Activated naive CD4-positive, alpha-beta T cell treated with anti-CD3 and anti-CD28 coated beads, Interleukin-2, amount 10 ng/mL, durations not matched to agents 7 days and 5 days (primary cell): ENCODE measurements at regions not wholly inside any gene's neighbourhood (a gene's known extent, or its start where the extent isn't known, plus 50 kb on each side); places are given as distances from the start of the nearest gene placed in this dataset.

ENCODE experiments used
- CTCF ChIA-PET: fragments of 350-600 bp; sonication (Branson Sonifier 250); formaldehyde crosslinking; loops from one replicate; lab custom pipeline; 2021; ENCODE audit warnings: antibody characterized with exemption; lab: Charles Lee
- DNase-seq: peaks from one replicate; pipeline ENCODE4 v3.0.0-alpha.2; 2020
- H3K27ac Mint-ChIP-seq: one replicate; pipeline ENCODE4 v1.8.0; 2021; ENCODE audit warnings: mild to moderate bottlenecking, moderate library complexity, mixed read lengths
- H3K27me3 Mint-ChIP-seq: one replicate; pipeline ENCODE4 v1.8.0; 2021; ENCODE audit warnings: mild to moderate bottlenecking, mixed read lengths
- H3K36me3 Mint-ChIP-seq: one replicate; pipeline ENCODE4 v1.8.0; 2021; ENCODE audit warnings: mixed read lengths
- H3K4me1 Mint-ChIP-seq: one replicate; pipeline ENCODE4 v1.8.0; 2021; ENCODE audit warnings: mixed read lengths
- H3K4me3 Mint-ChIP-seq: one replicate; pipeline ENCODE4 v1.8.0; 2021; ENCODE audit warnings: mild to moderate bottlenecking, moderate library complexity, mixed read lengths
- H3K9me3 Mint-ChIP-seq: one replicate; pipeline ENCODE4 v1.8.0; 2021; ENCODE audit warnings: mixed read lengths

DNA sequence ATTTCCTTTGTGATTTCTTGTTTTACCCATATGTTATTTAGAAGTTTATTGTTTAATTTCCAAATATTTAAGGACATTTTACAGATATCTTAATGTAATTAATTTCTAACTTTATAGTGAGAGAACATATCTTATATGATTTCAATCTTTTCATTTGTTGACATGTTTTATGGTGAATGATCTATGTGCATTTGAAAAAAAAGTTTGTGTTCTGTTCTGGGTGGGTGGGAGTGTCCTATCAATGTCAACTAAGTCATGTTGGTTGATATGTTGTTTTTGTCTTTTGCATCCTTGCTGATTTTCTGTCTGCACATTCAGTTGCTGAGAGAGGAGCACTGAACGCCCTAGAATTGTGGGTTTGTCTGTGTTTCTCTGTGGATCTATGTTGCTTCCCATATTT lies 50.3 kb upstream of the CBFA2T3 start:
- CTCF ChIA-PET: no interaction called here
- Mint-ChIP-seq H3K27ac (no peak overlapping the region), H3K4me1 (peaks cover 25% of the 10 kb centered on the region), H3K4me3 (no peak overlapping the region), H3K27me3 (no peaks in the 10 kb centered on the region), H3K9me3 (peaks cover 29% of the 10 kb centered on the region), H3K36me3 (peaks cover 5% of the 10 kb centered on the region)
- DNase-seq: no peak

DNA sequence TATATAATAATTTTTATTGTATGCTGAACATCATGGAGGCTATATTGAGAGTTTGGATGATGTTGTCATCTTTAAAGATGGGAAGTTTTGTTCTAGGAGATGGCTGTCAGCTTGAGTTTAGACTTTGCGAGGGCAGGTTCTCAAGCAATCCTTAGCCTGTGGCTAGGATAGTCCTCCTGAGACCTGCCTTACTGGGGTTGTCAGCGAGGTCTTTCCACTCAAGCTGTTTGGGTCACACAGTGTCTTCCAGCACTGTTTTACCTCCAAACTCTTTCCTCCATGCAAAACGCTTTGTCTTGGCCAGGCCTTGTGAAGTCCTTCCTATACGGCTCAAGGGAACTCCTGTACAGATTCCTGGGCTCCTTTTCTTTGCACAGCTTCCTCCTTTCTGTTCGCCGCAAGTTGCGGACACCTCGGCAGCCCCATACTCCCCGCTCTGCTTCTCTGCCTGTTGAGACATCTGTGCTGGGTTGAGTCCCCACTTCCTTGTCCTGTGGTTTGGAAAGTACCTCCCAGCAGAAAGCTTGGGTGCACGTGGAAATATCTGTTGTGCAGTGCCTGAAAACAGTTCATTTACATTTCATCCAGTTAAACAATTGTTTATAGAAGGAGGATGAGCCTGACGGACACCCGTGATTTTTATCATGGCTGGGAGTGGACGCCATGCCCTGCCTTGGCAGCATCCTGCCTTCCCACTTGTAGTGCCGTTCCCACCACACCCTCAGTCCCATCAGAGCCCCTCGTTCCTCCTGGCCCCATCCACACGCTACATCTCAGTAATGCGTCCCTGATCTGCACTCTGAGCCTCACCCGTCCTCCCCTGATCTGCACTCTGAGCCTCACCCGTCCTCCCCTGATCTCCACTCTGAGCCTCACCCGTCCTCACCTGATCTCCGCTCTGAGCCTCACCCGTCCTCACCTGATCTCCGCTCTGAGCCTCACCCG lies 55.0 kb upstream of the CBFA2T3 start:
- H3K27me3 Mint-ChIP-seq: peaks cover 10% of the 10 kb centered on the region
- DNase-seq: peak; percentile 74
- H3K4me1 Mint-ChIP-seq: peaks cover 23% of the 10 kb centered on the region
- H3K9me3 Mint-ChIP-seq: peaks cover 10% of the 10 kb centered on the region
- CTCF ChIA-PET: no interaction called here
- H3K27ac Mint-ChIP-seq: peak overlapping the region; percentile 35
- H3K4me3 Mint-ChIP-seq: peak overlapping the region; percentile 19
- peaks cover 1% of the 10 kb centered on the region for H3K36me3 Mint-ChIP-seq

DNA sequence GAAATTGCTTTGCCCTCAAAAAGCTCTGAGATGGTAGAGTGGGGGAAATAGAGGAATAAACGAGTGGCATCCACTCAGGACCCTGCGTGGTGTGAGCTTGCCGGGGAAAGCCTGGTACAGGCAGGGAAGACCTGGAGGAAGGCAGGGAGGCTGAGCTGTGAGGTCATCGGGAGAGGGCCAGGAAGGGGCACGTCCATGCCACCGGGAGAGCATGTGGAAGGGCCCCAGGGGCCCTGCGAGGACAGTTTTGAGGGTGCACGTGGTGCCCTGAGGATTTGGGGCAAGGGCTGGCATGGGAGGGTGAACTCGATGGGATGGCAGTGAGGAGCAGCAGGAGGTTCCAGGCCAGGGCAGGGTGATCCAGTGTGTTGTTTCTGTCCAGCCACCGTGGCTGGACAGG lies 56.3 kb upstream of the CBFA2T3 start:
- peaks cover 5% of the 10 kb centered on the region for H3K9me3 Mint-ChIP-seq
- H3K36me3 Mint-ChIP-seq: peaks cover 1% of the 10 kb centered on the region
- H3K4me1 Mint-ChIP-seq: peaks cover 23% of the 10 kb centered on the region
- CTCF ChIA-PET: no interaction called here
- H3K27ac Mint-ChIP-seq: no peak overlapping the region
- peaks cover 18% of the 10 kb centered on the region for H3K27me3 Mint-ChIP-seq
- no peak for DNase-seq
- H3K4me3 Mint-ChIP-seq: no peak overlapping the region

DNA sequence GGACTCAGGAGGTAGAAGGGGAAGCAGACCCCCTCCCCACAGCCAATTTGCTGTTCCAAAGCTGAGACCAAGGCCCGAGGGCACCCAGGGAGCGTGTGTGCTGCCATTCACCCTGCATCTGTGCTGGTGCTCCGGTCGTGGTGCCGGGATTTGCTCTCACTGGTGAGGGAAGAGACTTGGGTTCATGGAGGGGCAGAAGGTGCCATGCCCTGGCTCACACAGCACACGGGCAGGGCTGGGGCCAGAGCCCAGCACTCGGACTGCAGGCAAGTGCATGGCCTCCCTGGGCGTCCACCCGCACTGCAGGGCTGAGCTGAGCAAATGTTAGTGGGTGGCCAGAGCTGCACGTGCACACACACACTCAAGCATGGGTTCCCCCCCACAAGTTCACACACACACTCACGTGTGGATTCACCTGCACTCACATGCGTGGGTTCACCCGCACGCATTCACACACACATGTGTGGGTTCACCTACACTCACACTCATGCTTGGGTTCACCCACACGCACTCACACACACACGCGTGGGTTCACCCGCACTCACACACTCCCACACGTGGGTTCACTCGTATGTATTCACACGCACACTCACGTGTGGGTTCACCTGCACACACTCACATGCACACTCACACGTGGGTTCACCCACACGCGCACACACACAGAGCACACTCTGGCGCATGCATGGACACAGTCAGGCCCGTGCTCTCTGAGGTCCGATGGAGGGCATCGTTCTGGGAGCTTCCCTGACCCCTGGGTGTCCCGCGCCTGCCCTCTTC lies 57.0 kb upstream of the CBFA2T3 start:
- Mint-ChIP-seq H3K4me1 (peaks cover 23% of the 10 kb centered on the region), H3K9me3 (peaks cover 5% of the 10 kb centered on the region), H3K36me3 (peaks cover 1% of the 10 kb centered on the region), H3K4me3 (no peak overlapping the region), H3K27me3 (peaks cover 22% of the 10 kb centered on the region), H3K27ac (no peak overlapping the region)
- CTCF ChIA-PET: no interaction called here
- DNase-seq: no peak

DNA sequence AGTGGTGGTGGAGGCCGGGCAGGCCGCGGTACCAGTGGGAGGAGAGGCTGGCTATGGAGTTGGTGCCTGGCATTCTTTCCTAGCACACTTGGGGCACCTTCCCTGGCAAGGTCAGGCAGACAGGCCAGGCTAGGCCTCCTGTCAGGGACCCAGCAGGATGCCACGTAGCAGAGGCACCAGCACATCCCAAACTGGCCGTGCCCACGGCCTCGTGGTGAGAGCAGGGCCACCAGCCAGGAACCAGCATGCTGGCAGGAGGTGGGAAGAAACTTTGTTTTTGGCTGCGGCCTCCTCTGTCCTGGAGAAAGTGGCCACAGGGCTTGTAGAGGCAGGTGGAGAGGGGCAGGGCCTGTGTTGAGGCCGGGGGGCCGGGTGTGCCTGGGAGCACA lies 57.6 kb upstream of the CBFA2T3 start:
- CTCF ChIA-PET: no interaction called here
- peaks cover 22% of the 10 kb centered on the region for H3K27me3 Mint-ChIP-seq
- H3K36me3 Mint-ChIP-seq: peaks cover 1% of the 10 kb centered on the region

DNA sequence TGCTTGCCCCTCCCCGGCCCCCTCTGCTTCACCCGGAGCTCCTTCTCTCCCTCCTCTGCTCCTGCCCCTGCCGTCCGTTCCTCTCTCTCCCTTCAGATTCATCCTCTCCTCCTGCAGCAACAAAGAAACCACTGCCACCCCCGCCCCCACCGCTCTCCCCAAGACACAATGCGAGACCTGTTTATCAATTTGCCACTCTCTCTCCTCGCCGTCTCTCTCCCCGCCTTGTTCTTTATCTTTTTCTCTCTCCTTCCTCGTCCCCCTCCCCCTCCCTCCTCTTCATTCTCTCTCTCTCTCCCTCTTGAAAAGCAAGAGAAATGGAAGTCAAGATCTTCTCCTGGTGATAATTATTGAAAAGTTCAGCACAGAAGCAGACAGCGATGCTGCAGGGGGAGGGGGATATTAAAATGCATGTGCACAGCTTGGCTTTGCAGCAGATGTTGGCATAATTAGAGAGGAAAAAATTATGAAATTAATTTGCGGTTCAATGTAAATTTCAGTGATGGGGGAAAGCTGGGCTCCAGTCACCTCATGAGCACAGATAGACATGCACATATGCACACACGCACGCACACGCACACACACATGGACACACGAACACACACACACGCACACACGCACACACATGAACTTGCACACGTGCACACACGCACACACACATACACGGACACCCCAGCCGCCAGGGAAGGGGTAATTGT lies 58.1 kb upstream of the CBFA2T3 start:
- peaks cover 1% of the 10 kb centered on the region for H3K36me3 Mint-ChIP-seq
- H3K27ac Mint-ChIP-seq: peak overlapping the region; percentile 45

More for the DNA sequence above, 57.6 kb upstream of the CBFA2T3 start:
- Mint-ChIP-seq H3K9me3 (peaks cover 5% of the 10 kb centered on the region), H3K27ac (no peak overlapping the region), H3K4me3 (no peak overlapping the region), H3K4me1 (peaks cover 23% of the 10 kb centered on the region)
- DNase-seq: no peak

DNA sequence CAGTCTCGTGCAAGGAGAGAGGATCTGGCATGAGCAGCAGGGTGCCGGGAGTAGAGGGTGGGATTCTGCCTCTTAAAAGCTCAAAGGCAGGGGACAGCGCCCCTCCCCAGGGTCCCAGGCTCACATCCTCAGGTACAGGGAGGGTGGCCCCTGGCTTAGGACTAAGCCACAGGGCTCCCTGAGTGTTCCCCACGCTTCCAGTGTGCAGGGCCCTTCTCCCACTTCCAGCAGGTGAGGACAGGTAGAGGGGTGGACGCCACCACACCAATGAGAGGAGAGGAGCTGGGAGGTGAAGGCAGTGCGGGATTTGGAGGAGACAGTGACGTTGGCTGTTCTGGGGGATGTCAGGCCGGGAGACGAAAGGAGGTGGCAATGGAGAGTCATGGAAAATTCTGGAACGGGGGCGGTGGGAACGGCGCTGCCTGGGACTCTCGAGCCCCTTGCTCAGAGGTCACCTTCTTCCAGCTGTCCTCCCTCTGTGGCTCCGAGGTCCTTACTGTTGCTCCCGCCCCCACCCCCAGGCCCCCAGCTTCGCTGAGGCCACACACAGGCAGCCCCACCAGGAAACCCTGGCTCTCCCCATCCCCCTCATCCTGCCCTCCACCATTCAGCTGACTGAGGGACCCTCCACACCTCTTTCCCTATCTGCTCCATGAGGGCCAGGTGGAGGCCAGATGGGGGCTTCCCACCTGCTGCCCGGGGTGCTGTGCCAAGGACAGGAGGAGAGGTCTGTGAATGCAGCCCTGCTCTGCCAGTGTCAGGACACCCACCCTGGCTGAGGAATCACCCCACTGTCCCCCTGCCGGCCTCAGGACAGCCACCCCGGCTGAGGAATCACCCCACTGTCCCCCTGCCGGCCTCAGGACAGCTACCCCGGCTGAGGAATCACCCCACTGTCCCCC lies 57.7 kb upstream of the ACSF3 start:
- peaks cover 22% of the 10 kb centered on the region for H3K27me3 Mint-ChIP-seq
- CTCF ChIA-PET: no interaction called here
- peaks cover 3% of the 10 kb centered on the region for H3K9me3 Mint-ChIP-seq
- DNase-seq: no peak
- no peak overlapping the region for H3K4me3 Mint-ChIP-seq
- peaks cover under 1% of the 10 kb centered on the region for H3K36me3 Mint-ChIP-seq
- H3K27ac Mint-ChIP-seq: no peak overlapping the region
- H3K4me1 Mint-ChIP-seq: peaks cover 22% of the 10 kb centered on the region

More for the DNA sequence above, 58.1 kb upstream of the CBFA2T3 start:
- peaks cover 22% of the 10 kb centered on the region for H3K27me3 Mint-ChIP-seq
- CTCF ChIA-PET: no interaction called here
- peaks cover 23% of the 10 kb centered on the region for H3K4me1 Mint-ChIP-seq
- no peak overlapping the region for H3K4me3 Mint-ChIP-seq
- DNase-seq: no peak
- H3K9me3 Mint-ChIP-seq: peaks cover 5% of the 10 kb centered on the region

DNA sequence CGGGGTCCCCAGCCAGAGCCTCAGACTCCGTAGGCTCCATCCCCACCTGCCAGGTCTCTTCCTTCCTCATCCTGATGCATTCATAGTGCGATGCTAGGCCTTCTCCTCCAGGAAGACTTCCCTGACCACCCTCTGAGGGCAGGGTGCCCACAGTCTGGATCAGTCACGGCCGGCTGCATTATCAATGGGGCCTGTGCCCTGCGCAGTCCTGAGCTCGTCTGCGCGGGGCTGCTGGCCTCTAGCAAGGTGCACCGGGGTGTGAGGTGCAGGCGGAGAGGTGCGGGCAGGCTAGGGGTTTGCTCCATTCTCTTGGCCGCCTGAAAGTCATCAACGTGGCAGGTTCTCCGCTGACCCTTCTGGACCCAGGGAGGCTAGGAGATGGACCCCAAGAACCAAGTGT lies 56.9 kb upstream of the ACSF3 start:
- H3K36me3 Mint-ChIP-seq: no peaks in the 10 kb centered on the region
- peaks cover 22% of the 10 kb centered on the region for H3K27me3 Mint-ChIP-seq
- no peak for DNase-seq
- H3K4me3 Mint-ChIP-seq: no peak overlapping the region
- CTCF ChIA-PET: no interaction called here
- H3K9me3 Mint-ChIP-seq: no peaks in the 10 kb centered on the region
- H3K4me1 Mint-ChIP-seq: peaks cover 17% of the 10 kb centered on the region
- H3K27ac Mint-ChIP-seq: no peak overlapping the region

DNA sequence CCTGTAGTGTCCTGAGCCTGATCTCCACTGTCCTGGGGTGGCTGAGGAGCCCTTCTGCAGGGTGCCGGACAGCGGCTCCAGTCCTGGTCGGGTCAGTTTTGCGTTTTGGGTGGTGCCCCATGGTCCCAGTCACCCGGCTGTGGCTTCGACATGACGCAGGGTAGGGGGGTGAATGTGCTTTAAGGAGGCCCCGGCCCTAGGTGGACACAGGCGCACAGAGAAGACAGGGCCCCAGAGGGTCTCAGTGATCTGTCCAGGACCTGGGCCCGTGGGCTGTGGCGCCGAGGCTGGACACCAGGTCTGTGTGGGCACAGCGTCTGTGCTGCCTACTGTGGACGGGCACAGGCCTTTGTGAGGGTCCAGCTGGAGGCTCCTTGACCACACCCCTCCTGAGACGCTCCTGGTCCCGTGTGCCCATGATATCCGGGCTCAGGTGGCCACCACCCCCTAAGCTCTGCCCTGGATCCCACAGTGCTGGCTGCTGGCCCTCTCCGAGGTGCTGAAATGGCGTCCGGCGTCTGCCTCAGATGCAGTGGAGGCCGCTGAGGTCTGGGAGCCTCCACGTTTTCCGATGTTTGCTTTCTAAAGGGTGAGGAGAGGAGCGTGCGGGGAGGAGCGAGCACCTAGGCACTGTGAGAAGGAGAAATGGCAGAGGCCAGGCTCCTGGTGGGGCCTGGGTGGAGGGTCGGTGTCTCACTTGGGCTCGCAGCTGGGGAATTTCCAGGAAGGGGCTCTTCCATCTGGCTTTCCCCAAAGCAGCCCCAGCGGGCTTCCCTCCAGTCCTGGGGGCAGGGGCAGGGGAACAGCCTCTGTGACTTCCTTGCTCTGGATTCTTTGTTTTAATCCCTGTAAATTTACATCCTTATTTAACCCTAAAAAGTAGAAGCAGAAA lies 56.1 kb upstream of the ACSF3 start:
- Mint-ChIP-seq H3K4me1 (peaks cover 10% of the 10 kb centered on the region), H3K9me3 (no peaks in the 10 kb centered on the region), H3K27ac (no peak overlapping the region), H3K4me3 (no peak overlapping the region), H3K27me3 (peaks cover 22% of the 10 kb centered on the region), H3K36me3 (no peaks in the 10 kb centered on the region)
- CTCF ChIA-PET: no interaction called here
- peak; percentile 74 for DNase-seq

DNA sequence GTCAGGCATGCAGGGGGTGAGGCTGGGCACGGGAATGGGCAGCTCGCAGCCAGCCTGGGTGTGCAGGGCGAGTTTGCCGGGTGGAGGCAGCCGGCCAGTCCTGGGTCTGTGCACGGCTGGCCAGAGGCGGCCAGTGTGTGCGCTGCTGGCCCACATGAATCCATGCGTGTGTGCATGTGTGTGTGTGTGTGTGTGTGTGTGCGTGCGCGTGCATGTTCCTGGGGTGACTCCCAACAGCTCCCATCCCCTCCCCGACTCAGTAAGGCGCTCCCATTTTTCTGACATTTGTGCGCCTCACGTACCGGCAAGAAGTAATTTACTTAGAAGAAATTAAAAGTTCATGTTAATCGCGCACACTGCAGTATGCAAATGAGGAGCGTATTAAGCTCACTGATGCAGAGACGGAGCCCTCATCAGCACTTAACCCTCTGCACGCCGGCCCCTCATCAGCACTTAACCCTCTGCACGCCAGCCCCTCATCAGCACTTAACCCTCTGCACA lies 55.4 kb upstream of the ACSF3 start:
- CTCF ChIA-PET: no interaction called here
- H3K27ac Mint-ChIP-seq: no peak overlapping the region
- no peak overlapping the region for H3K4me3 Mint-ChIP-seq
- H3K27me3 Mint-ChIP-seq: peaks cover 22% of the 10 kb centered on the region
- H3K9me3 Mint-ChIP-seq: no peaks in the 10 kb centered on the region
- H3K36me3 Mint-ChIP-seq: no peaks in the 10 kb centered on the region
- H3K4me1 Mint-ChIP-seq: peaks cover 7% of the 10 kb centered on the region
- DNase-seq: no peak

DNA sequence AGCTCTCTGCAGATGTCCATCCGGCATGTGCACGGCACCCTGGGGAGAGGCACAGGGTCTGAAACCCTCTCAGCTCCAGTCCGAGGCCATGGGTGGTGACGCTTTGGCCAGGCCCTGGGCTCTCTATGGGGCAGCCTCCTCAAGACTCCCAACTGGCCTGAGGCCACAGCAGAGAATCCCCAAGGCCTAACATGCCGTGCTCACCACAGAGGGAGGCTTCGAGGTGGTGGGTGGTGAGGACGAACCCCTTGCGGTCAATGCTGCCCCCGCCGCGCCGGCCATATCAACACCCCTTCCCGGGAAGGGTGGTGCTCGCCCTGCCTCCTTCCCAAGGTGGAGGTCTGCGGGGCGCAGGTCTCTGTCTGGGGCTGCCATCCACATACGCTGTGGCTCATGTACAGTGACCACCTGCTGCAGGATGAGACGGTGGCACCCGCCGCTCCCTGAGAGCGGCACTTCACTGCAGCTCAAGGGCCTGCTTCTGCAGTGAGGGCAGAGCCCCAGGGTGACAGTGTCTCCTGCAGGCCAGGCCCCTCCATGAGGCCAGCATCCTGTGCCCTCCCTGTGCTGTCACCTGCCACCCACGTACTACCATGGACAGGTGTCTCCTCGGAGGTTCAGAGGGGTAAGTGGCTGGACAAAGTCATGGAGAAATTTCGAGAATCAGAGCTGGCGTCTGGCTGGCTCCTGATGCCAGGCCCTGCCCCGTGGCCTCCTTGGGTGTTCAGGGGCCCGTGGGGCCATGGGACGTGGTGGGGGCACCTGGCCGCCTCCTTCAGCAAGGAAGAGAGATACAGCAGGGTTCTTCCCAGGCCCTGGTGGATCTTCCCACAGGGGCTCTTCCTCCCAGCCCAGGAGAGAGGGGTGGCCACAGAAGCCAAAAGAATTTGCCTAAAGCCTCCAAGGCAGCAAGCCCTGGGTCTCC lies 54.6 kb upstream of the ACSF3 start:
- no peaks in the 10 kb centered on the region for H3K36me3 Mint-ChIP-seq
- peaks cover 7% of the 10 kb centered on the region for H3K4me1 Mint-ChIP-seq
- H3K27me3 Mint-ChIP-seq: peaks cover 22% of the 10 kb centered on the region
- H3K4me3 Mint-ChIP-seq: no peak overlapping the region
- H3K9me3 Mint-ChIP-seq: no peaks in the 10 kb centered on the region
- H3K27ac Mint-ChIP-seq: no peak overlapping the region
- no peak for DNase-seq
- CTCF ChIA-PET: no interaction called here

DNA sequence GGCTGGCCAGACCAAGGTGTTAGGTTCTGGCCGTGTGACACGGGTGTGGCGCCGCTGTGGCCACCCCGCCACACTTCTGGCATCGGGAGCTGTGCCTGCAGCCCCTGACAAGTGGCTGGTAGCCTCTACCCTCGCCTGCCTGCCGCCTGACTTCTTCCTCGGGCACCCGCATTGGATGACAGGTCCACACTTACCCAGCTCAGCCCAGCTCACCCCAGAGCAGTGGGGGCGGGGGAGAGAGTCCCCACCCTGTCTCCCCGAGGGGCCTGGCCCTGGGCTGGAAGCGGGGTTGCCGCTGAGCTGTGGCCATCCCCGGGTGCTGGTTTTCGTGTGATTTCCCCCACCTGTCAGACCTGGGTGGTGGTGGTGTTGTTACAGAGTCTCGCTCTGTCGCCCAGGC lies 53.9 kb upstream of the ACSF3 start:
- CTCF ChIA-PET: no interaction called here
- peaks cover 5% of the 10 kb centered on the region for H3K4me1 Mint-ChIP-seq
- H3K9me3 Mint-ChIP-seq: no peaks in the 10 kb centered on the region
- peaks cover 22% of the 10 kb centered on the region for H3K27me3 Mint-ChIP-seq
- no peak overlapping the region for H3K4me3 Mint-ChIP-seq
- no peak overlapping the region for H3K27ac Mint-ChIP-seq
- no peaks in the 10 kb centered on the region for H3K36me3 Mint-ChIP-seq
- DNase-seq: no peak
